ENCODE measurements at regions not wholly inside any gene's neighbourhood (a gene's known extent, or its start where the extent isn't known, plus 50 kb on each side); places are given as distances from the start of the nearest gene placed in this dataset.

DNA sequence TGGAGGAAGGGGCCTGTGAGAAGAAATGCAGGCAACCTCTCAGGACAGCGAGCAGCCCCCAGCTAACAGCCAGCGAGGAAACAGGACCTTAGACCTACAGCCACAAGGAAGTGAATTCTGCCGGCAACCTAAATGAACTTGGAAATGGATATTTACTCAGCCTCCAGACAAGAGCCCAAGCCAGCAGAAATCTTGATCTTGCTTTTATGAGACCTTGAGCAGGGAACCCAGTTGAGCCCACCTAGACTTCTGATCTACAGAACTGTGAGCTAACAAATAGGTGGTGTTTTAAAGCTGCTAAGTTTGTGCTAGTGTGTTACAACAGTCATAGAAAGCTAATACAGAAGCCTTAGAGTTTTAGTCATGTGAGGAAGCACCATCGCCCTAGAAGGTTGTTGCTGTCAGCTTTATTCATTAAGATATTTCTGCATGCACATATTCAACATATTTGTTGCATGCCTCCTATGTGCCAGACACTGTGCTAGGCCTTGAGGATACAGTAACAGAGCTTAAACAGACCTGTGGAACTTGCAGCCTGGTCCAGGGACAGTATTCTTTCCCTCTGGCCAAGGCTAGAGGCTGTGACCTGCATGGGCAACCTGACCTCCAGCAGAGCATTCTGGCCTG is 50.3 kb downstream of the NALF2 start:
- DNase-seq, result no peak

DNA sequence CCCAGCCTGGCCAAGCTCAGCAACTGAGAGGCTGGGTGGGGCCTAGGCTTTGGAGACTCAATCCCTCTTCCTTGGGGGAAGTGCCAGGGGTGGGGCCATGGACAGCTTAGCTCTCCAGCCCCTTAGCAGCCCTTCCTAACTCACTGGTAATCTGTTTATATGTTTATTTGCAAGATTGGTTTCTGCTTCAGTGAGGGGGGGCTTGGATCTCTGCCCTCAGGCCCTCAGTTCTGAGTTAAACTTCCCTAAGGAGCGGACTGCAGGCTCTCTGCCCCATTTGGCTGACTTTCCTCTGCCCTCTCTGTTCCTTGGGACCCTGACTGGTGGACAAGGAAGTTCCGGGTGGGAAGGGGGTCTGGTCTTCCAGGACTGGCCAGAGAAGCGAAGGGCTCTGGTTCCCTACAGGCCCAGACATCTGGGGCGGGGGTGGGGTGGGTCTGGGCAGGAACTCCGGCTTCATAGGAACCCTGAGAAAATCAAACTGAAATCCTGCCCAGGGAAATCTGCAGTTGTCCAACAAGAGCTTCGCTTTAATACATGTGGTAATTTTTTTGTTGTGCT is 51.4 kb downstream of the NALF2 start:
- DNase-seq, result peak; percentile 36

DNA sequence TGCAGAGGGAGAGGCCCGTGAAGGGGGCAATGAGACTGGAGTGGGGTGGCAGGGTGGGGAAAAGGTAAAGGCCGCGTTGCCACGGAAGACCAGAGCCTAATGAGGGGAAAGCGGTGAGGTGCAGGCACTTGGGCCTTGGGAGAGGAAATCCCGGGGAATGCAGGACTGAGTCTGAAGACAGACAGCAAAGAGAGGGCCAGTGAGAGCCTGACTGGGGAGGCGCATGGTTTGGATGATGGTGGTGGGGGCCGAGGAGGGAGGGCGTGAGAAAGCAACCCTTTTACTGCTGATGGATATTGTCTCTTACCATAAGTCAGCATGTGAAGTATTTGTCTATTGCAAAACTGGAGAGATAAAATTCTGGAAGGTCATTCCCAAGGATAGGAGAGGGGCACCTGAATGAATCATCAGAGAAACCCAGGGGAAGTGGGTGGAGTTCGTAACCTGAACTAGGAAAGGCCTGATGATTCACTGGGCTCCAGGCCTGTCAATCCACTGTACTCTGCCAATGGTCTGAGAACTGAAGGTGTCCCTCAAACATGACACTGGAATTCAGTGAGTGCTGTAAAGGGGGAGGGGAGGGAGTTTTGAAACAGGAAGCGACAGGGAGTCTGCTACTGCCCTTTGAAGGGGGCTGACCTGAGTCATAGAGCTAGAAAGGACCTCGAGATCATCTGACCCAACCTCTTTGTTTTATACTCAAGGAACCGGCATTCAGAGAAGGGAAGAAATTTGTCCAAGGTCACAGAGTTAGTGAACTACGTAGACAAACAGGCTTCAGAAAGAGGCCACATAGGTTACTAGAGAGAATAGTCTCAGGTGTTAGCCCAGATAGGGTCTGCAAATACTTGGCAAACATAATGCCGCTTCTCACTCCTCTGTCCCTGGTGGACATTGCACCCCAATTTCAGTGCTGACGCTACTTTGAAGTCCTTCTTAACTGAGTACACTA is 52.2 kb downstream of the NALF2 start:
- DNase-seq, result no peak

DNA sequence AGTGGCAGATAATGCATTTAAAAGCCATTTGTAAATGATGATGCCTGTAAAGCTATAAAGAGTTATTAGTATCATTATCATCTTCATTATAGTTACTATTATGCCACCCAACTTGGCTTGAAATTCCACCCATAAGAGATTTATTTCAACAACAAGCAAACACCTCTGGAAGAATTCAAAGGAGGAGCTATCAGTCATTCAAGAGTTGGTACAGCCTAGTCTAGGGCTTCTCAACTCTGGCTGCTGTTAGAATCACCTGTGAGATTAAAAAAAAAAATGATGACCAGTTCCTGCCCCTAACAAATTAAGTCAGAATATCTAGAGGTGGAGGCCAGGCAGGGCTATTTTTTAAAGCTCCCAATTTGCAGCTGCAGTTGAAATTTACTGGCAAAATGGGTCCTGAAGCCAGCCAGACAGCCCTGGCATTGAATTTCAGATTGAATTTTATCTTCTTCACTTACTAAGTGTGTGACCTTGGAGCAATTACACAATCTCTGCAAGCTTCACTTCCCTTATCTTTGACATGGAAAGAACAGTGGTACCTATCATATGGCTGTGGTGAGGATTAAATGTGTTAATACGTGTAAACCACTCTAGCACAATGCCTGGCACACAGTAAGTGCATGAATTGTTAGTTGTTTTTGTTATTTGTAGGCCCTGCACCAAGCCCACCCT is 52.9 kb upstream of the EDA start:
- no peak for DNase-seq

DNA sequence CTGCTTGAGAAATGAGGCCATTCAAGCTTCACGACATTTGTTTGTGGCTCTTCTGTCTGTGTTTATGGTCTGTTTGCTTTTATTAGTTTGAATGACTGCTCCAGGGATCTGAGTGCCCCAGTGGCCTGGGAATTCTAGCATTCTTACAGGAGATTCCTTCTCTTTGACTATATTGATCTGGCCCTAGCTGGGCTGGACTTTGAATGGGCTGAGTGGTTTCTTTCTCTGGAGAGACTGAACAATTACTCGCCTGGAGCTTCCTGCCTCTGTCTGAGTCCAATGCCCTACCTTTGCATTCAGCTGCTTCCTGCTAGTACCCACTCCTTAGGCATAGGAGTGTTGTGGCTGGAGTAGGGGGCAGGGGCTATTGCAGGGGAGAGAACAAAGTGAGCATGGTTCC is 51.2 kb upstream of the EDA start:
- DNase-seq, result no peak

DNA sequence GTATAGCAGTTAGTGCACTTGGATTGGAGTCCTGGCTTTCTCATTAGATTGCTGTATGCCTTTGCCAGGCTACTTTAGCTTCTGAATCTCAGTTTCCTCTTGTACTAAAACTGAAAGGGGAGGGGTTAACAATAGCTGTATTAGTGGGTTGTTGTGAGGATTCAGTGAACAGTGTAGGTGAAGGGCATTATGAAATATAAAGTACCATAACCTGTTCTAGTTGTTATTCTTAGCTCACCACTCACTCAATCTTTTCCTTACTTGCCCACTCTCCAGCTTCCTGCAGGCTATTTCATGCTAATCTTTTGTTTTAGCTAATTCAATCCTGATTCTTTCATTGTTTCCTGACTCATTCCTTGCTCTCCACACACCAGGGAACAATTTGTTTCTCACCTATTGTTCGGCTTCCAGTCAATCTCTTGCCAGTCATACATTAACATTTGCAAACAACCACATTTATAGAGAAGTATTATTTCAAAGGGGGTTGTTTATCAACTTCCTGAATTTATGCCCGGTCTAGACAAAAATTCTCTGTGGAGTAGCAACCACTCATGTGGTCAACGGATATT is 50.6 kb upstream of the EDA start:
- no peak for DNase-seq
